Breast epithelium (tissue), 3 donors: ENCODE measurements at regions not wholly inside any gene's neighbourhood (a gene's known extent, or its start where the extent isn't known, plus 50 kb on each side); places are given as distances from the start of the nearest gene placed in this dataset.

ENCODE experiments used
- POLR2A ChIP-seq: fragments of 450-650 bp; IDR thresholded peaks from one replicate; pipeline ENCODE4 v1.6.1; 2016; ENCODE audit warnings: antibody characterized with exemption, mild to moderate bottlenecking, moderate library complexity
- POLR2AphosphoS5 ChIP-seq, 3 donors: sonication (generic); formaldehyde crosslinking; IDR thresholded peaks; one replicate each; pipeline ENCODE4 v1.6.1; 2017; ENCODE audit warnings: antibody characterized with exemption in 3 of 3
- TF ChIP-seq, protein P1 (sequence below), 3 donors: fragments of 450-650 bp; IDR thresholded peaks; one replicate each; pipeline ENCODE4 v1.5.1; 2016 to 2017; ENCODE audit warnings: antibody characterized with exemption in 3 of 3, mild to moderate bottlenecking in 3 of 3, moderate library complexity in 3 of 3

DNA sequence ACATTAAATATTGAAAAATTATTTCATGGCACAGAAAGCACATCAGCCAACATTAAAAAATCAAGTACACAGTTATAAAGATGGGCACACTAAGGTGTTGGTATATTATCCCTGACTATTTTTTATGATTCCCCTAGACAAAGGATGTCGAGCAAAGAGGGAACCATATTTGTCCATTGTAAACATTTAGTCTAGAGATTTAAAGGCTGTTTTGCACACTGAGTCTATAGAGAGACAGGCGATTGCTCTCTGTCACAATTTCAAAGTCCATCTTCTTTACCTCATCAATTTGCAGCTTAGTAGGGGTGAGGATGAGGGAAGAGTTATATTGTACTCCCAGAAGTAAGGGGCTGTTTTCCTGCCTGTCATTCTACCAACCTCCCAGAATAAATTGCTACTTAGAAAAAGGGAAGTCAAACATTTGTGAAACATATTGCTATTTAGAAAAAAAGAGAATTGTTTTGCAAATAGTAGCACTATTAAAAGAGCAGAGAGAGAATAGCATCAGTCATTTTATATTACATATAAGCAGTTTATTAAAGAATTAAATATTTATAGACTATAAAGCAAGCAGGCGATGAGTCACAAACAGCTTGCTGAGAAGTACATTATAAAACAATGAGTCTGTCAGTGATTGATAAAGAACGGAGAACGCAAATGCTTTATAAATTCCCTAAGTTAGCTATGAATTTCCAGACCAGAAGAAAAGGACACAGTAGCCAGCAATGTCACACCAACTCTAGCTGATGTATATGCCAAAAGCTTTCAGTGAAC is 270.6 kb upstream of the PMFBP1 start:
- TF ChIP-seq, protein P1, sequence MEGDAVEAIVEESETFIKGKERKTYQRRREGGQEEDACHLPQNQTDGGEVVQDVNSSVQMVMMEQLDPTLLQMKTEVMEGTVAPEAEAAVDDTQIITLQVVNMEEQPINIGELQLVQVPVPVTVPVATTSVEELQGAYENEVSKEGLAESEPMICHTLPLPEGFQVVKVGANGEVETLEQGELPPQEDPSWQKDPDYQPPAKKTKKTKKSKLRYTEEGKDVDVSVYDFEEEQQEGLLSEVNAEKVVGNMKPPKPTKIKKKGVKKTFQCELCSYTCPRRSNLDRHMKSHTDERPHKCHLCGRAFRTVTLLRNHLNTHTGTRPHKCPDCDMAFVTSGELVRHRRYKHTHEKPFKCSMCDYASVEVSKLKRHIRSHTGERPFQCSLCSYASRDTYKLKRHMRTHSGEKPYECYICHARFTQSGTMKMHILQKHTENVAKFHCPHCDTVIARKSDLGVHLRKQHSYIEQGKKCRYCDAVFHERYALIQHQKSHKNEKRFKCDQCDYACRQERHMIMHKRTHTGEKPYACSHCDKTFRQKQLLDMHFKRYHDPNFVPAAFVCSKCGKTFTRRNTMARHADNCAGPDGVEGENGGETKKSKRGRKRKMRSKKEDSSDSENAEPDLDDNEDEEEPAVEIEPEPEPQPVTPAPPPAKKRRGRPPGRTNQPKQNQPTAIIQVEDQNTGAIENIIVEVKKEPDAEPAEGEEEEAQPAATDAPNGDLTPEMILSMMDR (IDR thresholded peaks at IDR 0.05): no peak
- no peak for TF ChIP-seq POLR2AphosphoS5 (IDR thresholded peaks at IDR 0.05)
- no peak for TF ChIP-seq POLR2A
